GM21390 (cell line): ENCODE measurements at regions not wholly inside any gene's neighbourhood (a gene's known extent, or its start where the extent isn't known, plus 50 kb on each side); places are given as distances from the start of the nearest gene placed in this dataset.
A peak's percentile ranks its signal among the peaks of the same experiment; 100 is the strongest.
"Not testable (repeated sequence)": the region's sequence is repeated elsewhere in the genome, so short reads cannot be mapped to it uniquely, and the experiment has no call there.

Source experiments
- ATAC-seq: cut with Tn5 transposase; IDR thresholded peaks from one replicate; pipeline ENCODE4 v1.9.1; 2021; ENCODE audit not compliant: unreplicated experiment

- ATAC-seq: not testable (repeated sequence)
Observed at GRCh38 chr15:84409357-84409756, 173.8 kb downstream of the GOLGA6L4 start.

GRCh38 chr15:84421513-84422181 lies 179.2 kb upstream of the ZSCAN2 start:
- ATAC-seq: not testable (repeated sequence)

DNA sequence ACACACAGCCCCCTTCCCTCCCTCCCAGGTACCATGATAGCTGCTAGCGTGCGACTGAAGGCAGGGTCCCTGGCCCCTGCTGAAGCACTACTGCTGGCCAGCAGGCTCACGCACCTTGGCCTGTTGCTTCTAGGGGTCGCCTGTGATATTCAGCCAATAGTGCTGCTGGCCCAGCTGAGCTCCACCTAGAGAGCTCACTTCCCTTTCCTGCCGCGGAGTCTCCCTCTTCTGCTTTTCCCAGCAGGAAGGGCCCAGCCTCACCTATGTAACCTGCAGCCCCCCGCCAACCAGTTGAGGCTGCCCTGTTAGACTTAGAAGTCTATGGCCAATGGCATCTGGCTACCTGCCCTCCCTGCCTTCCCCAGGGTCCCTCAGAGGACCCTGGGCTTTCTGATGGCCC lies 175.5 kb upstream of the ZSCAN2 start:
- not testable (repeated sequence) for ATAC-seq

GRCh38 chr15:84473305-84473877 lies 127.4 kb upstream of the ZSCAN2 start:
- not testable (repeated sequence) for ATAC-seq

GRCh38 chr15:84476364-84477033 lies 124.3 kb upstream of the ZSCAN2 start:
- ATAC-seq: not testable (repeated sequence)

- peak; percentile 93 for ATAC-seq
Observed at GRCh38 chr15:84477550-84477949, 123.3 kb upstream of the ZSCAN2 start.

- not testable (repeated sequence) for ATAC-seq
Observed at GRCh38 chr15:84480174-84480681, 120.6 kb upstream of the ZSCAN2 start.

GRCh38 chr15:84483859-84484258 lies 117.0 kb upstream of the ZSCAN2 start:
- not testable (repeated sequence) for ATAC-seq

DNA sequence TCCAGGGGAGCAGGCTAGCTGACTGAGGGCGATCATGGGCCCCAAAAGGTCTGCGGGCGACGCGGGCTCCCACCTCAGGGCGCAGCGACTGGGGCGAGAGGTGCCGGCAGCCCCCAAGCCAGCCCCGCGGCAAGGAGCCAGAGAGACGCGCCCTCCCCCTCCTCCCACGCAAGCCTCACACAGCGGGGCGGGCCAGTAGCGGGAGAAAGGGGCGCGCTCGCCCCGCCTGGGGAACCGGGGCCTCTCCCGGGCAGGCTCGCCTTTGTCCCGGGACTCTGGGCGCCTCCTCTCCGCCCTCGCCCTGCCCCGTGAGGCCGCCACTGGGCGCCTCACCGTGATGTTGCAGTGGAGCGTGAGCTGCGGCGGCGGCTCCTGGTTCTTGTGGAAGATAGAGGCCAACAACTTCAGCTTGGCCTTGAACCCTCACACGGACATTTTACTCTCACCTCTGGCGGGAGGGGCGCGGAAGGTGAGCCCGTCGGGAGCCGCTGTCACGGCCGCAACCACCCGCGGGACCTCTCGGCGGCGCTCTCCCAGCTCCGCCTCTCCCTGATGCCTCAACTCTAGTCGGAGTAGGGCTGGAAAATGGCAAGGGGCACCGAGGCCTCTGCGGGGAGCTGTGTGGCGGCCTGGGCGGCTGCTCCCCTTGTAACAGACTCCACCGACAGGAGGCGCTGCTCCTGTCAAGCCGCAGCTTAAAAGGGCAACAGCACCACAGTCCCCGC lies 100.5 kb upstream of the ZSCAN2 start:
- ATAC-seq: not testable (repeated sequence)

DNA sequence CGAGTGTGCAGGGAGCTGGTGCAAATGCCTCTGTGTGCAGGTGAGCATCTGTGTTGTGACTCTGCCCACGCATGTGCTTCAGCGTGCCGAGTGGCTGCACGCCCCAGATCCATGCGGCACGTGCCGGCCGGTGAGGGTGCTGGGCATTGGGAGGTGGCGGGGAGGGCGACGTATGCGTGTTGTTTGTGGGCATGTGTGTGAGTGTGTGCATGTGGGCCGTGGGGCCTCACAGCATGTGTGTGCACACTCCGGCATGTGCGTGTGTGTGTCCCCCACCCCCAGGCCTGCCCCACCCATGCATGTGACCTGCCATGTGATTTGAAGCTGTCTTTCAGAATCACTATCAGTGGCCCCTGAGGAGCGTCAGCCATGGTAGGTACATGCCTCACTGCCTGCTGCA lies 97.7 kb upstream of the ZSCAN2 start:
- ATAC-seq: not testable (repeated sequence)

GRCh38 chr15:84505552-84505951 lies 95.3 kb upstream of the ZSCAN2 start:
- ATAC-seq: not testable (repeated sequence)

DNA sequence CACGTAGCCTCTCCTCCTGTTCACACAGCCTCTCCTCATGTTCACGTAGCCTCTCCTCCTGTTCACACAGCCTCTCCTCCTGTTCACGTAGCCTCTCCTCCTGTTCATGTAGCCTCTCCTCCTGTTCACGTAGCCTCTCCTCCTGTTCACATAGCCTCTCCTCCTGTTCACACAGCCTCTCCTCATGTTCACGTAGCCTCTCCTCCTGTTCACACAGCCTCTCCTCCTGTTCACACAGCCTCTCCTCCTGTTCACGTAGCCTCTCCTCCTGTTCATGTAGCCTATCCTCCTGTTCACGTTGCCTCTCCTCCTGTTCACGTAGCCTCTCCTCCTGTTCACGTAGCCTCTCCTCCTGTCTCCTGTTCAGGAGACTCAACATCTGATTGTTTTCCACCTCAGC lies 88.5 kb upstream of the ZSCAN2 start:
- not testable (repeated sequence) for ATAC-seq

DNA sequence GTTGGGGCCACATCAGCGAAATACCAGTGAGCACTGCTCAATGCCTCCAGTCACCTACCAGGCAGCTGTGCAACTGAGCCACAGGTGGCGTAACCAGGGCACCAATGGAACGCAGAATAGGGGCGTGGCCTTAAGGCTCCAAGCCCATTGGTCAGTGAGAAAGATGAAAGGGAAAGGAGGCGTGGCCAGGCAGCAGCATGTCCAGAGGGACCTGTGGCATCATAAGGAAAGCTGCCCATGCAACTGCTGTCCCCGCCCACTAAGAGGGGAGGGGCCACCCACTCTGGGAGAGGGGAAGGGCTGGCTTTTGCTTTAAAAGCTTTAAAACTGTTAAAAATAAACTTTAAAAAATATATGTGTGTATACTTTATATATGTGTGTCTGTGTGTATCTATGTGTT lies 84.0 kb upstream of the ZSCAN2 start:
- not testable (repeated sequence) for ATAC-seq

- ATAC-seq: not testable (repeated sequence)
Observed at GRCh38 chr15:84525491-84526344, 75.1 kb upstream of the ZSCAN2 start.

- not testable (repeated sequence) for ATAC-seq
Observed at GRCh38 chr15:84530751-84531150, 70.1 kb upstream of the ZSCAN2 start.

- not testable (repeated sequence) for ATAC-seq
Observed at GRCh38 chr15:84531223-84531622, 69.6 kb upstream of the ZSCAN2 start.

DNA sequence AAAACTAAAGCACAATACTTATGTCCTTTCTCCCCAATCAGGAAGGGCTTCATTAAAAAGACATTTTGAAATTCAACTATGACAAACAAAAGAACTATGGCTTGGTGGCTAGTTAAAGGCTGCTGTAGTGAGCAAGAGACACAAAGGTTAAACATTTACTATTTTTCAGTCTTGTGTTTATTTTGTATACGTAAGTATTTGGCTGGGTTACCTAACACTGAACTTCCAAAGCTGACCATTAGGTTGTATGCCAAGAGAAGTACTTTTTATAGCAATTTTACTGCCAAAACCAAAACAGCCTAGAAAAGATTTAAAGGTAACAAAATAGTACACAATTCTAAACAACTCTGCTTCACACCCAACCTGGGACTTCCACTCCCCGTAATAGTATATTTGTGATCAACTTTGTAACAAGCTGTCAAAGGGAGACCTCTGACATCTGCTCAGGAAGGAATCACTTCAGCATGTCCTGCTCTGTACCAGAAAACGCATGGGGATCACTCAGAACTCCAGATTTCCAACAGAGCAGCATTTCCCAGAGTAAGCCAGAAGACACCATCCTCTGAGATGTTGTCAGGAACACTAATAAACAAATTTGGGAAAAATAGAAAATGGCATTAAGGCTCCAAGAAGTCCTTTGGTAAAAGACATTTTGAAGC lies 69.0 kb upstream of the ZSCAN2 start:
- not testable (repeated sequence) for ATAC-seq

DNA sequence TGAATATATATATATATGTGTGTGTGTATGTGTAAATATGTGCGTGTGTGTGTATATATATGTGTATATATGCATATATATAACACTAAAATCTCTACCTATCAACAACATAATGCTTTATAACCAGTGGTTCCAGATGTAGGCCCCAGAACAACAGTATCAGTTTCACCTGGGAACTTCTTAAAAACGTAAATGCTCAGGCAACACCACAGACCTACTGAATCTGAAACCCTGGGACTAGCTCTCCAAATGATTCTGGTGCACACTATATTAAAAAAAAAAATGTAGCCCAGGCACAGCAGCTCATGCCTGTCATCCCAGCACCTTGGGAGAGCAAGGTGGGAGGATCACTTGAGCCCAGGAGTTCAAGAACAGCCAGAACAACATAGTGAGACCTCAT lies 67.1 kb upstream of the ZSCAN2 start:
- ATAC-seq: not testable (repeated sequence)

DNA sequence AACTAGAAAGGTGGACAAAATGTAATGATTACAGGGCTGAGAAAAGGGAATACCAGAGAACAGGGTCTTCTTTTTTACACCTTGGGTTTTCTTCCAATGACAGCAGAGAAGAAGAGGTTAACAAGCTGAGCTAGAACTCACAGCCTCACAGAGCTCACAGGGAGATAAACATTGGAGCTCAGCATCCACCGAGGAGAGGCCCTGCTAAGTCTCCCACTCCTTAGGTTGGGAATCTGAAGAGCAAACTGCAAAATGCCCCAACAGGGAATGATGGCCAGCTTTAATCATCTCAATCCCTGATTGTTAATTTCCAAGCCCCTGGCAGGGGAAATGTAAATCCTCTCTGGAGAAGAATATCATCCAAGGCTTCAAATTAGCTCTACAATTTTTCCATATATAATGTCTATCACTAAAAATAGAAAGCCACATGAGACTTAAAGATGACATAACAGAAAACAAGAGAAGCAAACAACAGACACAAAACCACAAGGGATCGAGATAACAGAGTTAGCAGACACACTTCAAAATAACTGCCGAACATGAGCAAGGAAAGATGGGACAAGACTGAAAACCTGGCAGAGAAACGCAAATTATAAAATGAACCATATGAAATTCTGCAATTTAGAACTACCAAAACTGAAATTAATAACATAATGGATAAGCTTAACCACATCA lies 66.1 kb upstream of the ZSCAN2 start:
- ATAC-seq: not testable (repeated sequence)
